ENCODE measurements at regions not wholly inside any gene's neighbourhood (a gene's known extent, or its start where the extent isn't known, plus 50 kb on each side); places are given as distances from the start of the nearest gene placed in this dataset.
"Not testable (repeated sequence)": the region's sequence is repeated elsewhere in the genome, so short reads cannot be mapped to it uniquely, and the experiment has no call there.

DNA sequence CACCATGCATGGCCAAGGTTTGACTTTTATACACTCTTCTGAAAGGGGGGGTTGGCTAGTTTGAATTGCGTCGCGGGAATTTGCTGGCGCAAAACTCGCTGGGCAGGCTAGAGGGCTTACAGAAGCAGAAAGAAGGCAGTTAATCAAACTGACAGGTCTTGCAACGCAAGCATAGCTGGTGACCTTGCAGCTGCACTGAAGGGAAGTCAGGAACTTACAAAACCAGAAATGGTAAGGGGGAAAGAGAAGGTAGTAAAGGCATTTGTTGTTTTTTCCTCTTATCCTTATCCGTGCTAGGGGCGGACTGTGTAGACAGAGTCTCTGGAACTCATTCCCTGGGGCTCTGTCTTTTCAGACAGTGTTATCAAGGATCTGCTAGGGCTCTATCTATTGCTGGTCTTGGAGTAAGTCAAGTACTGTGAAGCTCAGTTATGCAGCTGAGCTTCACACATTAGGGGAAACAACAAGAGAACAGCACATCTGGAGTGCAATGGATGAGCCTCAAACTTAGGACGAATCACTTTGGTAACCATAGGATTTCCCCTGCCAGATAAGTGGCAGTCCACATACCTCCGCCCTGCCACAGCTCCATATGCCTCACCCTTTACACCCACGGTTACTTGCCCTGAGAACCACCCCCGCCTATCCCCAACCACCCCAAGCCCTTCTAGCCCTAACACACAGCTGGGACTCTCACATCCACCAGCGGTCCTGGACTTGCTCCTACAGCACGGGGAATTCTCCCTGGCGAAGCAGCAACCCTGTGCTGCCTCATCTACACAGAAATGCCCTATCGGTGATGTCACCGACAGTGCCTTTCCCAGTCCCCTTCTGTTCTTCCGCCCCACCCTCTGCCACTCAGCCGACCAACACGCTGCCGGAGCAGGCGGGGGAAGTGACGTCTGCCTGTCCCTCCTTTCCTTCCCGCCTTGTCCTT, 251.4 kb downstream of the FAM72C start:
- Histone ChIP-seq H4K20me1 (ENCODE audit: insufficient read depth, low read length) (no peaks in the 10 kb centered on the region), H3K4me3 (ENCODE audit: insufficient read depth, low read length) (no peak overlapping the region), H3K9me3 (ENCODE audit: low read depth, low read length) (no peaks in the 10 kb centered on the region), H3K36me3 (ENCODE audit: insufficient read depth, low read length) (no peaks in the 10 kb centered on the region), H3K79me2 (ENCODE audit: insufficient read depth, low read length) (no peaks in the 10 kb centered on the region), H3K27me3 (ENCODE audit: insufficient read depth, low read length) (no peaks in the 10 kb centered on the region), H3K4me2 (ENCODE audit: insufficient read depth, low read length) (no peak overlapping the region), H3K4me1 (ENCODE audit: insufficient read depth, low read length) (no peaks in the 10 kb centered on the region), H2AFZ (ENCODE audit: low read length) (no peak overlapping the region), H3K27ac (ENCODE audit: low read depth, low read length) (no peak overlapping the region)
- no peak for TF ChIP-seq CTCF (IDR thresholded peaks at IDR 0.05; ENCODE audit: extremely low read depth, low read depth, low read length)
- no peak for DNase-seq (ENCODE audit: insufficient read length, low spot score, missing footprints)

GRCh38 chr1:143718524-143718923, 253.3 kb downstream of the FAM72C start:
- Histone ChIP-seq H3K4me3 (ENCODE audit: insufficient read depth, low read length) (no peak overlapping the region), H3K27ac (ENCODE audit: low read depth, low read length) (no peak overlapping the region), H3K36me3 (ENCODE audit: insufficient read depth, low read length) (no peaks in the 10 kb centered on the region), H3K79me2 (ENCODE audit: insufficient read depth, low read length) (no peaks in the 10 kb centered on the region), H3K4me1 (ENCODE audit: insufficient read depth, low read length) (no peaks in the 10 kb centered on the region), H3K27me3 (ENCODE audit: insufficient read depth, low read length) (no peaks in the 10 kb centered on the region), H3K9me3 (ENCODE audit: low read depth, low read length) (no peaks in the 10 kb centered on the region), H4K20me1 (ENCODE audit: insufficient read depth, low read length) (no peaks in the 10 kb centered on the region), H3K4me2 (ENCODE audit: insufficient read depth, low read length) (no peak overlapping the region), H2AFZ (ENCODE audit: low read length) (no peak overlapping the region)
- no peak for TF ChIP-seq CTCF (IDR thresholded peaks at IDR 0.05; ENCODE audit: extremely low read depth, low read depth, low read length)
- no peak for DNase-seq (ENCODE audit: insufficient read length, low spot score, missing footprints)

DNA sequence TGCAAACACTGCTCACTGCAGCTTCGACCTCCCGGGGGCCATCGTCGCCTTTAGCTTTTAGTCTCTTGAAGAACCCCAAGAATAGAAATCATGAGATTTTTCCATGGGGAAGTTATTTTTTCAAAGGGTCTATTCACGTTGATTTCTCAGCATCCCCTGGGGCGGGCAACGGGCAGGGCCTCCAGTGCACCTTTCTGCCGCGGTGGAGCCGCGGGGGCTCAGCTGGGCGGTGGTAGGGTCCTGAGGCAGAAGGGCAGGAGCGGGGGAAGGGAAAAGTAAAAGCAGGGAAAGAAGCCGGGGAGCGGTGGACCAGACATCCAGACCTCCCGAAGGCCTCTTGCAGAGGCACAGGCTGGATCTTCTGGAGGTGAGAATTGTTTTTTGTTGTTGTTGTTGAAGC, 253.8 kb downstream of the FAM72C start:
- H3K27me3 ChIP-seq (ENCODE audit: insufficient read depth, low read length): no peaks in the 10 kb centered on the region
- no peak for TF ChIP-seq CTCF (IDR thresholded peaks at IDR 0.05; ENCODE audit: extremely low read depth, low read depth, low read length)
- no peak overlapping the region for H3K27ac ChIP-seq (ENCODE audit: low read depth, low read length)
- H3K79me2 ChIP-seq (ENCODE audit: insufficient read depth, low read length): no peaks in the 10 kb centered on the region
- no peak overlapping the region for H3K4me3 ChIP-seq (ENCODE audit: insufficient read depth, low read length)
- no peaks in the 10 kb centered on the region for H3K4me1 ChIP-seq (ENCODE audit: insufficient read depth, low read length)
- no peaks in the 10 kb centered on the region for H3K9me3 ChIP-seq (ENCODE audit: low read depth, low read length)
- DNase-seq (ENCODE audit: insufficient read length, low spot score, missing footprints): no peak
- H3K36me3 ChIP-seq (ENCODE audit: insufficient read depth, low read length): no peaks in the 10 kb centered on the region
- H4K20me1 ChIP-seq (ENCODE audit: insufficient read depth, low read length): no peaks in the 10 kb centered on the region
- no peak overlapping the region for H2AFZ ChIP-seq (ENCODE audit: low read length)
- no peak overlapping the region for H3K4me2 ChIP-seq (ENCODE audit: insufficient read depth, low read length)

GRCh38 chr1:143717434-143717833, 254.4 kb downstream of the FAM72C start:
- Histone ChIP-seq H3K4me2 (ENCODE audit: insufficient read depth, low read length) (no peak overlapping the region), H2AFZ (ENCODE audit: low read length) (no peak overlapping the region), H3K36me3 (ENCODE audit: insufficient read depth, low read length) (no peaks in the 10 kb centered on the region), H4K20me1 (ENCODE audit: insufficient read depth, low read length) (no peaks in the 10 kb centered on the region), H3K27me3 (ENCODE audit: insufficient read depth, low read length) (no peaks in the 10 kb centered on the region), H3K9me3 (ENCODE audit: low read depth, low read length) (no peaks in the 10 kb centered on the region), H3K27ac (ENCODE audit: low read depth, low read length) (no peak overlapping the region), H3K79me2 (ENCODE audit: insufficient read depth, low read length) (no peaks in the 10 kb centered on the region), H3K4me3 (ENCODE audit: insufficient read depth, low read length) (no peak overlapping the region), H3K4me1 (ENCODE audit: insufficient read depth, low read length) (no peaks in the 10 kb centered on the region)
- no peak for TF ChIP-seq CTCF (IDR thresholded peaks at IDR 0.05; ENCODE audit: extremely low read depth, low read depth, low read length)
- no peak for DNase-seq (ENCODE audit: insufficient read length, low spot score, missing footprints)

GRCh38 chr1:143714913-143715312, 256.9 kb downstream of the FAM72C start:
- H3K27me3 ChIP-seq (ENCODE audit: insufficient read depth, low read length); H2AFZ ChIP-seq (ENCODE audit: low read length); H4K20me1 ChIP-seq (ENCODE audit: insufficient read depth, low read length); DNase-seq (ENCODE audit: insufficient read length, low spot score, missing footprints); H3K9me3 ChIP-seq (ENCODE audit: low read depth, low read length); H3K79me2 ChIP-seq (ENCODE audit: insufficient read depth, low read length); H3K4me2 ChIP-seq (ENCODE audit: insufficient read depth, low read length); H3K4me1 ChIP-seq (ENCODE audit: insufficient read depth, low read length); H3K4me3 ChIP-seq (ENCODE audit: insufficient read depth, low read length); H3K36me3 ChIP-seq (ENCODE audit: insufficient read depth, low read length); H3K27ac ChIP-seq (ENCODE audit: low read depth, low read length): not testable (repeated sequence)

Data from osteoblast (primary cell).